Limb (tissue), 2 donors: ENCODE measurements at regions not wholly inside any gene's neighbourhood (a gene's known extent, or its start where the extent isn't known, plus 50 kb on each side); places are given as distances from the start of the nearest gene placed in this dataset.

Experiments
- DNase-seq, 2 donors: peaks; one replicate each; pipeline ENCODE4 v3.0.0-alpha.2; 2016; ENCODE audit errors: extremely low spot score in 2 of 2

DNA sequence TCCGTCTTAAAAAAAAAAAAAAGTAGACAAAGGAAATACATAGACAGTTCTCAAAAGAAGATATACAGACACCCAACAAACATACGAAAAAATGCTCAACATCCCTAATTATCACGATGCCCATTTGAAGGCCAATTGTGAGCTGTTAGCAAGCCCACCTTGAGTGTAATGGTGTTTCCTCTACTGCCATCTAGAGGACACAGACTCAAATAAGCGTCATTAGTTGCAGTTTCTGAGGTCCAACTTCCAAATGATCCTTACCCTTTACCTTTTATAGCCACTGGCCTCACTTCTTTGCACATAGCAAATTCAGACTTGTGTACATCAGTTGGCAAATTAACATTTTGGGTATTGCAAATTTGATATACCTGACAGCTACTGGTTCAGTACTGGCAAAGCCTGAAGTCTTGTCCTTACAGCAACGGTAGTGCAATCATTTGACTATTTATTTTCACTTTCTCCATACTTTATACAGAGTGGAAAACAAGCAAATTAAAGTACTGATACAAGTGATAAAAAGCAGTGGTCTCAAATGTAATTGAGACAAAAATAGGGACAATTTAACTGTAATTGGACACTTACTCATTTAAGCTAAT is 536.3 kb upstream of the EEF2KMT start:
- DNase-seq = peak in 1 of 2 donors; percentile 27

DNA sequence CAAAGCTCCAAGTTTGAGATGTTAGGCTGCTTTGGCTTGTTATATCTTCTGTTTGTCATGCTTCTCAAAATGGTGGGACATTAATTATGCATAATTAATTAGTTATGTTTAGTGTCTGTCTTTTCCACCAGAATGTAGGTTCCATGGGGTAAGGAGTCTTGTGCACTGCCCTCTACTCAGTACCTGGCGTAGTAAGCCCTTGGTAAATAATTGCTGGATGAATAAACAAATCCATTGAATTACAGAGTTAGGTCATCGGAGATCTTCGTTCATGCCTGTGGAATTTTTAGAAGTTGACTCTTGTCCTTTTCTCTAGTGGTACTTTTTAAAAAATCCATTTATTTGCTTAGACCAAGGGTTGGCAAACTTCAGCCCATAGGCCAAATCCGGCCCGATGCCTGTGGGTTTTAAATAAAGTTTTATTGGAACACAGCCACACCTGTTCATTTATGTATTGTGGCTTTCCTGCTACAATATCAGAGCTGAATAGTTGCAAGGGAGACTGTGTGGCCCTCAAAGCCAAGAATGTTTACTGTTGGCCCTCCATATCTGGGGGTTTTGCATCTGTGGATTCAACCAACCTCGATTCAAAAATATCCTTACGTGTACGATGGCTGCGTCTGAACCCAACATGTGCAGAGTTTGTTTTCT is 524.8 kb upstream of the EEF2KMT start:
- no peak for DNase-seq

DNA sequence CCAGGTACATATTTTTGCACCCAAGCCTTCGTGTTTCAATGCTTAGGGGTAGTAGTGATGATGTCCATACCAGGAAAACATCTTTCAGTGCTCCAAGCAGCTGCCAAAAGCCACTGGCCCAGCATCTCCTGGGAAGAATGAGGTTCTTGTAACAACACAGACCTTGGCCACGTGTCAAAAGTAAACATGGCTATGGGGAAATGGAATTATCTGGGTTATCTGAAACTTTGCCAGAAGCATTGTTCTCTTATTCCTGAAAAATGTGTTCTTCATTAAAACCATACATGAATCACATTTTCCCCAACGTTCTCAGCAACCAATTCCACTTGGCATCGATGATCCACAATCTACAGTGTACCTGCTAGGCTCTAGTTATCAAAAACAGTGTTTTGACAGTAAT is 524.2 kb upstream of the EEF2KMT start:
- no peak for DNase-seq

DNA sequence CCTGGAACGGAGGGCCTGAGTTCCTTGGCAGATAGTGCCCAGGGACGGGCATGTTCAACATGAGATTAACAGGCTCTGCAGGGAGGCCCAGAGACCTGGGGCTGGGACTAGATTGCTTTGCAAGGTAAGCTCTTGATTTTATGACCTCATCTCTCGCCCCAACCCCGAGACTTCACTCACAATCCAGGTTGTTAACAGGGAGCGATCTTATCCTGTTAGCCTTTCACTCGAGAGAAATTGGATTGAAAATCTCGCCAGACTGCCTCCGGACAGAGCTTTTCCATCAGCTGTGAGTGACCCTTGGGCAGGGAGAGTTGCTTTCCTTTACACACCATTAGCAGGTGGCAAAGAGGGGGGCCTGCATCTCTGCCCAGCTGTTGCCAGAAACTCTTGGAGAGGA is 521.7 kb upstream of the EEF2KMT start:
- DNase-seq = no peak

DNA sequence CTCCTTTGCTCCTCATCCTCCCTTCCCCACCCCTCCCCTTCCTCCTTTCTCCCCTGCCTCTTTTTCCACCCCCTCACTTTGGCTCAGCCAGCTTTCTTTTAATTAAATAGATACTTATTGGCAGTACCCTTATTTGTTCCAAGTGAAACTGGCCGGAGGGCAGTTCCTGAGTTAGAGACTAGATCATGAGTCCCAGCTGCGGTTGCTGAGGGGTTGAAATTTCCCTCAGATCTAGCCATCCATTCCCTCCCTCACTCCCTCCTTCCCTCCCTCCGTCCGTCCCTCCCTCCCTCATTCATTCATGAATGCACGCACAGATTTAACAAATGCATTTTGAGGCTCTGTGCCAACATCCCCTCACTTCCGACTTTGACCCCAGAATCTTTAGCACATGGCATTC is 519.2 kb upstream of the EEF2KMT start:
- no peak for DNase-seq

DNA sequence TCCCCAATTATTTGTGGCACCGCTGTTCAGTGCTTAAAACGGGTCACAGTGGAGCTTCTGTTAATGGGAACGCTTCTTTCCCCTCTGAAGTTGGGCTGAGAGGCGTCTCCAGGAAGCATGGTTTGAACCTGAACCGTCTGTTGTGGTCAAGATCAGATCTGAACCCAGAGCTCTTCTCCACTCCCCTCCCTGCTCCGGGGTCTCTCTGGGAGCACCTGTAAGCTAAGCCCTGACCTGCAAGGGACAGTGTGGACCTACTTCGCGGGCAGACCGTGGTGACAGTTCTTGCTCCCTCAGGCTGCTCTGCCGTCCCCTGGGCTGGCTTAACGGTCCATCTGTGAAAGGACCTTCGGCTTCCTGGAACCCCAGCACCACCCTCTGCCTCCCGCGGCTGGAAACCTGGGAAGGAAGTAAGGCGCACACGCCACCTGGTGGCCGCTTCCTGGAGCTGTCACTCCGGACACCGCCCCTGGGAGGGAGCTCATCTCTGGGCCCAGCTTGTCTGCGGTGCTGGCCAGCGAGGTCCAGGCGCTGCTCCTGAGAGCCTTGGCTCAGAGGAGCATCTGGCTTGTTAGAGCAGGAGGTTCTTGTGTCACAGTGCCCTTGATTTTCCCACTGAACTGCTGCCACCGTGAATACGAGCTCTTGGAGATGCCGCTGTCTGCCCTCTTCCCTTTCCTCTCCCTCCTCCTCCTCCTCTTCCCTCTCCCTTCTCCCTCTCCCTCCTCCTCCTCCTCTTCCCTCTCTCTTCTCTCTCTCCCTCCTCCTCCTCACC is 518.5 kb upstream of the EEF2KMT start:
- DNase-seq = peak; percentile 46 to 76

DNA sequence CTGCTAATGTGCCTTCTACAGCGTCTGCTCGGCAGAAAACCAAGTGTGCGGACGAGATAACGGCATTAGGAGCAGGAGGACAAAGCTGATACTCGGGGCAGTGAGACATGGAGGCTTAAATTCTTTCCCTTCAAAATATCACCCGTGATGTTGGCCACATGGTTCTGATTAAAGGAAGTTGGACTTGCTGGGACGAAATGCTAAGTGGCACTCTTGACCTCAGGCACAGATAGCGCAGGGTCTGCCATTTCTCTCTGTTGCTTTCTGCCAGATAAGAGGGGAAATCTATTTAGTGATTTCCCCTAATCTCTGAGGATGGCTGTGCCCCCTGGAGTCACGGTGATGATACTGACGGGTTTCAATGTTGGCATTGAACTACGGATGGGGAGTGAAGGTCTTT is 509.6 kb upstream of the EEF2KMT start:
- no peak for DNase-seq

DNA sequence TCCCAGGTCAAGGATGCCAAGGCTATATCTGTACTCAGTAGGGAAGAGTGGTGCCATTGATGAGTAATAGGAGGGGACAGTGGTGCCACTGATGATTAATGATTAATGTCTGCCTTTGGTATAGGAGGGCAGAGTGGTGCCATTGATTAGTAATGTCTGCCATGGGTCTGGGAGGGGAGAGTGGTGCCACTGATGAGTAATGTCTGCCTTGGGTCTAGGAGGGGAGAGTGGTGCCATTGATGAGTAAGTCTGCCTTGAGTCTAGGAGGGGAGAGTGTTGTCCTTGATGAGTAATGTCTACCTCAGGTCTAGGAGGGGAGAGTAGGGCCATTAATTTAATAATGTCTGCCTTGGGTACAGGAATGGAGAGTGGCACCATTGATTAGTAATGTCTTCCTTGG is 507.8 kb upstream of the EEF2KMT start:
- DNase-seq = no peak

DNA sequence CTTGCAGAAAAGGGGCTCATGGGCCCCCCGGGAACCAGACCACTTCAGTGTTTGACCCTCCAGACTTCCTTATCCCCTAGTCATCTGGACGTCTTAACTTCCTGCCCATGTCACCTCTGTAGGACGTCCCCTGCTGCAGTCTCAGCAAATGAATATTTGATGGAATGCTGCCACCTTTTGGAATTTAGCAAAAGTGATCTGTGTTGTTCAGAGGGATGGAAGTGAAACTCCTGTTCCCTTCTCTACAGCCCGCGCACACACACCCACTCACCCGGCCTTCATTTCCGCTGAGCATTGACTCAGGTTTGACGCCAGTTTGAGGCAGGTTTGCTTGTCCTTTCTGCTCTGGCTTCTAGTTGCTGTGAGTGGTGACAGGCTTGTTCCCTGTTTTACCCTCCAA is 507.2 kb upstream of the EEF2KMT start:
- DNase-seq = no peak

DNA sequence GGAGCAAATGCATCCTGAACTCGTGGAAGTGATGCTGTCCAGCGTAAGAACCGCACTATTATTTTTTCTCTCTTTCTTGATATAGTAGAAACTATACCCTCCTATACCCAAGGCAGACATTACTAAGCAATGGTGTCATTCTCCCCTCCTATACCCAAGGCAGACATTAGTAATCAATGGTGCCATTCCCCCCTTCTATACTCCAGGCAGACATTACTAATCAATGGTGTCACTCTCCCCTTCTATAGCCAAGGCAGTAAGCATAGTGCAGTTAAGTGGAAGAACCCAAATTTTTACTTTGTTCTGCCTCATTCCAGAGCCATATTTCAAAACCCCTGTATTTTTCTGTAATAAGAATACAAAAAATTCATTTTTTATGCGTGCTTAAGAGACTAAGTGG is 506.2 kb upstream of the EEF2KMT start:
- DNase-seq = no peak

DNA sequence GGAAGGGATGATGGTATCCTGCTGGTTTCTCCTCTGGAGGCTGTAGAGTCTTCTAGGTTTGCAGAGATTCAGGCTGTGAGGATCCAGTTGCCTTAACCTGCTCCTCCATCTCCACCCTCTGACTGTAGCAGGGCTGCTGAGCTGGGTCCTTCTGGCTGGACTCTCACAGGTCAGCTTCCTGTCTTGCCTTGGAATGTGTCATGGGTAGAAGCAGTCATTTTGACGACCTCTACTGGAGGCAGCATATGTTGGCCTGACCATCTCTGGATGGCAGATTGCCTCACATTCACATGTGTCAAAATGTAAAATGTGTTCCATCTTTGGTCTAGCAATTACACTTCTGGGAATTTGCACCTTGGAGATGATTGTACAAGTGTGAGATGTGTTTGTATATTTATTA is 504.4 kb upstream of the EEF2KMT start:
- DNase-seq = no peak

DNA sequence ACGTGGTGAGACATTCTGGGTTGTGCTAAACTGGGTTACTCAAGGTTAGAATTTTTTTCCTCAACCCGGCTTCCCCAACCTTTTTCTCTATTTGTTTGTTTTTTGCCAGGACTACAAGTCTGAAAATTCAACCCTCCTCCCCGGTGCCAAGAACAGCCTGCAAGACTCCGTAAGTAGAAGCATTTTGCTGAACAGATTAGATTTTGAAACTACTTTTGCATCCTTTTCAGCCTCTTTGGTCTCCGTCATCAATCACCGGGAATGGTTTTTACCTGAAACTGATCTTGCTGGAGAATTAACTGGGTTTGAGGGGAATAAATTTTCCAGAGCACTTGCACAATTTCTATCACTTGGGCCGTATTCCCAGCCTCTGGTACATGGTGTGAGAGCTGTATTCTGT is 501.2 kb upstream of the EEF2KMT start:
- no peak for DNase-seq

DNA sequence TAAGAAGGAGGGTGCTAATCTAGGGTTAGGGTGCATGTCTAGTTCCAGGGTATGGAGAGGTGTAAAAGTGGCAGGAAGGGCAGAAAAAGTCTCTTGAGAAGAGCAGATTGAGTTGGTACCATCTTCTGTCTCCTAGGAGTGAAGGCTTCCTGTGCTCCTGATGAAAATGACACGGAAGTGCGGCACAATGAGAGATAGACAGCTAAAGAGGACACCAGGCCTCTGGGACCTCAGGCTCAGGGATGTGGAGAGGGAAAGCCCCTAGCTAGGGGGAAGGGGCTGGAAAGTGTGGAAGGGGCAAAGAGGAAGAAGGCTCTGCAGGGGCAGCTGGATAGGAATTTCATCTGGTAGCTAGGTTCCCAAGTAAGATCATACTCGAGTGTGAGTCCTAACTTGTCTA is 498.3 kb upstream of the EEF2KMT start:
- no peak for DNase-seq

DNA sequence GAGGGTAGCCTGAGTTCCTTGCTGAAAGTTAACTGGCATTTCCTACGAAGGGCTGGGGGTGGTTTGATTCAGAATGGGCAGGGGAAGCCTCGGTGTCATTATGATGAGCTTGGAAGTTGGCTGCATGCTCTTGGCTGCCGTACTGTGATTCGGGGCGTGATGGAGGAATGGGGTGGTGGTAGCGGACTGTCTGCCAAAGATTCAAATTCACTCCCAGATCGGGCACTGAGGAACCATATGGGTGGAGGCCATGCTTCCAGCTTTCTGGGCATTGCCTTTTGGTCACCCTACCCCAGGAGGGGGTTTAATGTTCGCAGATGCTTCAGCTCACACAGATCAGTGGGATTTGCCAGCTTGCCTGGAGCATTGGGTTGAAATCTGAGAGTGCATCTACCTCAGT is 492.8 kb upstream of the EEF2KMT start:
- no peak for DNase-seq

DNA sequence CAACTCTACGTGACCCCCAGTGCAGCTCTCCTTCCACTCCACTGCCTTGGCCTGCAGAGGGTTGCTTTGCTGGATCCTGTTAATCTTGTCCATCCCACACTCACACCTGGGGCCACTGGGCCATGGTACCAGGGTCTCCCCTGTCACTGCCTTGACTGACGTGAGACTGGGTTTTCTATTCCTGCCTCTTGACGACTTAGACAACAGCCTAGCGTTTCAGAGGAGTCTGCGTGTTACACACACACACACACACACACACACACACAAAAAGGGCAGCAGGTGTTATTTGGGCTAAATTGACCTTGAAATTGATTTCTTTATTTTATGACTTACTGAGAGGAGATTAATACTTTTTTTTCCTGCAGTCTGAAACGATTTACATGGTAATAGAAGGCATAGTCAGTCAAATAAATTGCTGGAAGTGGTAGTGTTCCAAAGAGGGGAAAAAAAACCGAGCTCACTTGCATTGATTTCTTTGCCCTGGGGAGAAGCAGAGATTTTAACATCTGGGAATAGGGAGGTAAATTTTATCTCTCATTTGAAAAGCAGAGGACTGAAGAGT is 492.3 kb upstream of the EEF2KMT start:
- DNase-seq = peak in 1 of 2 donors; percentile 30

DNA sequence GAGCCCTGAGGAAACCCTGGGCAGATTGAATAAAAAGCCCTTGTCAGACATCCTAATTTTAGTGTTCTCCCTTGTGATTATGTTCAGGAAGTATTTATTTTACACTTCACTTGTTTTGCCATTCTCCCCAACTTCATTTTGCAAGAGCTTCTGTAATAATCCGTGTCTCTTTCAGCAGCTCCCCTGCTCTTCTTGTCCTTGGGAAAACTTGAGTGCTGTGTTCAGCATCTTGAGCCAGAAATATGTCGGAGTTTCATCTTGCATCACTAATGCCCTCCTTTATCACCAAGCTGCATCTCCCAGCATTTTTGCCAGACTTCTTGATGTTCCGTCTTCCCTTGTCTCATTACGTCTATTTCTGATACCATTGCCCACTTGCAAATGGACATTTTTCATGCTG is 486.5 kb upstream of the EEF2KMT start:
- DNase-seq = no peak

DNA sequence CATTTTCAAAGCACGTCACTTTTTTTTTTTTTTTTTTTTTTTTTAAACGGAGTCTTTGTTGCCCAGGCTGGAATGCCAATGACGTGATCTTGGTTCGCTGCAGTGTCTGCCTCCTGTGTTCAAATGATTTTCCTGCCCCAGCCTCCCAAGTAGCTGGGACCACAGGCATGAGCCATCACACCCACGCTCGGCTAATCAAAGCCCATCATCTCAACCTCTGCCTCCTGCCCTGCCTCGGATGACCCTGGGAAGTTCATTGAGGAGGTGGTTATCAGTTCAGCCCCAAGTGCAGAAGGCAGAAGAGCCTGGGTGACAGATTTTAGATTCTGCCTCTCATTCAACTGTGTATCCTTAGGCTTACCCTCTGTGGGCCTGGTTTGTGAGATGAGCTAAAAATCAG is 484.9 kb upstream of the EEF2KMT start:
- DNase-seq = no peak

DNA sequence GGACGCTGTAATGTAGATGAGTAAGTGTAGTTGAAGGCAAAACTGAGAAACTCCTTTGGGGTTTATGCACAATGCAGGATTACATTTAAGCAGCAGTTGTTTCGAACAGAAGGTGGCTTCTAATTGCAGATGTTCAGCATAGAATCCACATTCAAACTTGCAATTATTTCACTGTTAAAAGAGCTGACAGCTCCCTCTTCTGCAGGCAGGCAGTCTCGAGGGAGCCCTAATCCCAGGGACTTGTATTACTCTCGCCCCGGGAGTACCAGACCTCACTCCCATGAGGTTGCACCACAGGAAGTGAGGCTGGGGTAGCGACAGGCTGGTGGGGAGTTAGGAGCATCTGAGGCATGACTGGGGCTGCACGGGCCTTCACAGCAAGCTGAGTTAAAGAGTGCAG is 484.3 kb upstream of the EEF2KMT start:
- no peak for DNase-seq

DNA sequence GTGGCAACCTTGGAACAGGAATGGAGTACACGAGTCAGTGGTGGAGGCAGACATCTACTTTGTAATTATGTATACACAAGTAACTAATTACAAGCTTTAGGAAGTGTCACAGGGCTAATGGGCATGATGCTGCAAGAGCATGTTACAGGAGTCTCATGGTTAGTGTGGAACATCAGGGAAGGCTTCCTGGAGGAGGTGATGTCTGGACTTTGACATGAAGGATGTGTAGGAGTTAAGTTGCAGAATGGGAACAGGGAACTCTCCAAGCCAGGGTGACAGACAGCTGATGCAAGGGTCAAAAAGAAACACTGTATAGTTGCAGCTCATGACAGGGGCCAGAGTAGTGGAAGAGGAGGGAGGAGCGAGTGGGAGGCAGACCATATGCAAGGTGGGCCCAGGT is 483.8 kb upstream of the EEF2KMT start:
- no peak for DNase-seq

DNA sequence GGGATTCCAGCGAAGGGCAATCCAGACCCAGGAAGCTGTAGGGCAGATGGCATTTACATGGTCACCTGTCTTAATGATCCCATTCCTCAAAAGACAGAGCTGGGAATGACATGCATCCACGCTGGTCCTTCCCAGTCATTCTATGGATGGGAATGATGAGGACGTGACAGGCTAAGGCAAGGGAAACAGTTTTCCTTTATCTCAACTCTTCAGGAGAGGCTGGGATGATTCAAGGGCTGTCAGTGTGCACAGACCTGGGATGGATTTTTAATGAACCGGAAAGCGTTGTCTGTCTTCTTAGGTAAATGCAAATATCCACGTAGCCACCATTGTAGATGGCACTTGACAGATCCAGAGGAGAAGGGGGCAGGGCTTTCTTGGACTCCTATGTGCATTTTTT is 483.2 kb upstream of the EEF2KMT start:
- DNase-seq = no peak

DNA sequence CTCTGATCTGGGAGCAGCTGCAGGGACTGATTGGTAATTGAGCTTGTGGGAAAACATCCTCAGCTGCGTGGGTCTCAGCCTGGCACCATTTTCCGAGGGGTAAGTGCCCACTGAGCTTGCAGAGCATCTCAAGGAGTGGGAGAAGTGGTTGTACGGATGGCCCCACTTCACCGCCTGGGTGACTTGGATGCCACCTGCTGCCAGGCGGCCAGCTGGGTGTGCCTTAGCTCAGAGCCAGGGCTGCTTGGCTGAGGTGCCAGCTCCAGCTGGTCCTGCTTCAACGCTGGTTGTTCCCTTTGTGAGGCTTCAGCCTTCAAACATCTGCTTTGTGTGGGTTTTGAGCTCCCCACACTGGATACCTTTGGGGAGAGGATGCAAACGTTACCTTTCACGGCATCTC is 482.7 kb upstream of the EEF2KMT start:
- DNase-seq = no peak

DNA sequence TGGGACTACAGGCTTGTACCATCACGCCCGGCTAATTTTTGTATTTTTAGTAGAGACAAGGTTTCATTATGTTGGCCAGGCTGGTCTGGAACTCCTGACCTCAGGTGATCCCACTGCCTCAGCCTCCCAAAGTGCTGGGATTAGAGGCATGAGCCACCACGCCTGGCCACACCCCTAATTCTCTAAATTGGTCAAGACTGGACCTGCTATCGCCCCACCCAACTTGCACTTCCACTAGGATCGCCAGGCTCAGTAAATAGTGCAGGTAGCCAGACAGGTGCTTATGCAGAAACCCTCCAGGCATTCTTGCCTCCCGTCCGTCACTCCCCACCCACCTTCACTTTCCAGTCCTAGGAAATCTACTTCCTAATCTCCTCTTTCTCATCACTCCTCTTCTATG is 481.4 kb upstream of the EEF2KMT start:
- DNase-seq = no peak

DNA sequence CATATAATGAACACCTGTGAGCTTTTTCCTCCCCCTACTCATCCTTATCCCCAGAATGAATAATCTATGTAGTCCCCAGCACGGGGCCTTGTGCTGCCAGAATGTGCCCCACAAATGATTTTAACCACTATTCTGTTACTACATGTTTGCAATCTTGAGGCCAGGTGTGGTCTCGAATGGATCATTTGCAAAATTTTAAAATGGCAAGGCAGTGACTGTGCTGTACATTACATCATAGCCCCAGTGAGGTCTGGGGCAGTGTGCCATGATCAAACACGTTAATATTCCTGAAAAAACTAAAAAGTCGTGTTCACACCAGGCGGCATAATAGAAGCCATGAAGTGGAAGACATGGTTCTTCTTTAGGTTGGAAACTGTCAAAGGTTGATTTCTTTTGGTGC is 479.9 kb upstream of the EEF2KMT start:
- no peak for DNase-seq
